ENCODE measurements at regions not wholly inside any gene's neighbourhood (a gene's known extent, or its start where the extent isn't known, plus 50 kb on each side); places are given as distances from the start of the nearest gene placed in this dataset.

DNA sequence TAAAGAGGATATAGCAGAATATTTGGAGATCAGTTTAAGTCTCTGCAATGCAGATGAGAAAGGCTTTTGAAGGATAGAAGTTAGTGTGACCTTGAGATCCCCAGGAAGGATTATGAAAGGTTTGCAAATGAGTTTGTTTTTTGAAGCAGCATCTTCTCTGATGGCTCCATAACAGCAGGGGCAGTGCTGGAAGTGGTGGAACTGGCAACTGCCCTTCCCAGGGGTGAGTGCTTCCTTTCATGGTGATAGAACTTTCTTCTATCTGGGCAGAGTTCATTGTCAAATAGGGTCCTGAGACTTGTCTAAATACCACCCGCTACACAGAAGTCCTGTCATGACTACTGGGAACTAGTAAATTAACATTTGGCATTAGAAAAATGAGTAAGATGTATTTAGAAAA is 314.2 kb upstream of the MCTP2 start:
- Histone ChIP-seq H3K36me3 (no peaks in the 10 kb centered on the region), H3K4me3 (no peak overlapping the region), H3K9me3 (no peaks in the 10 kb centered on the region), H3K4me1 (ENCODE audit: control insufficient read depth in 1 of 2, low read depth in 2 of 2) (no peaks in the 10 kb centered on the region), H3K27me3 (replicated peaks; ENCODE audit: insufficient read depth) (no peaks in the 10 kb centered on the region), H3K27ac (no peak overlapping the region)
- DNase-seq (ENCODE audit: low spot score) (no peak), ATAC-seq (ENCODE audit: insufficient number of reproducible peaks, low FRiP score, low read depth) (no peak)
- TF ChIP-seq, protein P1, sequence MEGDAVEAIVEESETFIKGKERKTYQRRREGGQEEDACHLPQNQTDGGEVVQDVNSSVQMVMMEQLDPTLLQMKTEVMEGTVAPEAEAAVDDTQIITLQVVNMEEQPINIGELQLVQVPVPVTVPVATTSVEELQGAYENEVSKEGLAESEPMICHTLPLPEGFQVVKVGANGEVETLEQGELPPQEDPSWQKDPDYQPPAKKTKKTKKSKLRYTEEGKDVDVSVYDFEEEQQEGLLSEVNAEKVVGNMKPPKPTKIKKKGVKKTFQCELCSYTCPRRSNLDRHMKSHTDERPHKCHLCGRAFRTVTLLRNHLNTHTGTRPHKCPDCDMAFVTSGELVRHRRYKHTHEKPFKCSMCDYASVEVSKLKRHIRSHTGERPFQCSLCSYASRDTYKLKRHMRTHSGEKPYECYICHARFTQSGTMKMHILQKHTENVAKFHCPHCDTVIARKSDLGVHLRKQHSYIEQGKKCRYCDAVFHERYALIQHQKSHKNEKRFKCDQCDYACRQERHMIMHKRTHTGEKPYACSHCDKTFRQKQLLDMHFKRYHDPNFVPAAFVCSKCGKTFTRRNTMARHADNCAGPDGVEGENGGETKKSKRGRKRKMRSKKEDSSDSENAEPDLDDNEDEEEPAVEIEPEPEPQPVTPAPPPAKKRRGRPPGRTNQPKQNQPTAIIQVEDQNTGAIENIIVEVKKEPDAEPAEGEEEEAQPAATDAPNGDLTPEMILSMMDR (IDR thresholded peaks at IDR 0.05): no peak

DNA sequence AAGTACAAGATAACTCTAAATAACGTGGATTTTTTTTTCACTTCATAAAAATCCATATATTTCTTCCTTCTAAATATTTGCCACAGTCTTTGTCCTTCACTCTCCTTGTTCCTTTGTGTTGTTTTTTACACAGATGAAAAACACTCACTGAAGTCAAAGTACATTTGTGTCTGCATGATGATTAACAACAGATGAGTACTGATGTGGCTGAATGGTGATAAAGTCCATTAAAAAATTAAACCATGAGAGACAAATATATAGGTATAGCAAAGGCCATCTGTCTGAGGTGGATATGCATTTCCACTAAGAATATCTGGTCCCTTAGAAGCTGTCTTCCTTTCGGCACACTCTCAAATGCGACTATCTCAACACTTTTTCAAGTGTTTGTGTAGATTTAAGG is 317.5 kb upstream of the MCTP2 start:
- DNase-seq (ENCODE audit: low spot score): no peak
- Histone ChIP-seq H3K27me3 (replicated peaks; ENCODE audit: insufficient read depth) (no peaks in the 10 kb centered on the region), H3K4me1 (ENCODE audit: control insufficient read depth in 1 of 2, low read depth in 2 of 2) (no peaks in the 10 kb centered on the region), H3K36me3 (no peaks in the 10 kb centered on the region), H3K9me3 (no peaks in the 10 kb centered on the region), H3K4me3 (no peak overlapping the region), H3K27ac (no peak overlapping the region)
- TF ChIP-seq, protein P1 (IDR thresholded peaks at IDR 0.05): no peak
- ATAC-seq (ENCODE audit: insufficient number of reproducible peaks, low FRiP score, low read depth): no peak

DNA sequence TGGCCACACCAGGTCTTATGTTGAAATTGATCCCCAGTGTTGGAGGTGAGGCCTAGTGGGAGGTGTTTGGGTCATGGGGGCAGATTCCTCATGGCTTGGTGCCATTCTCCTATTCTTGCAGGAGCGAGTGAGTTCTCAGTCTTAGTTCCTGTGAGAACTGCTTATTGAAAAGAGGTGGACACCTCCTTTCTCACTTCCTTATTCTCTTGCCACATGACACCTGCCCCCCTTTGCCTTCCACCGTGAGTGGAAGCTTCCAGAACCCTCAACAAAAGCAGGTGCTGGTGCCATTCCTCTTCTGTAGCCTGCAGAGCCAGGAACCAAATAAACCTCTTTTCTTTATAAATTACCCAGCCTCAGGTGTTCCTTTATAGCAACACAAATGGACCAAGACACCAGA is 318.1 kb upstream of the MCTP2 start:
- Histone ChIP-seq H3K4me1 (ENCODE audit: control insufficient read depth in 1 of 2, low read depth in 2 of 2) (no peaks in the 10 kb centered on the region), H3K27ac (no peak overlapping the region), H3K27me3 (replicated peaks; ENCODE audit: insufficient read depth) (no peaks in the 10 kb centered on the region), H3K36me3 (no peaks in the 10 kb centered on the region), H3K9me3 (no peaks in the 10 kb centered on the region), H3K4me3 (no peak overlapping the region)
- ATAC-seq (ENCODE audit: insufficient number of reproducible peaks, low FRiP score, low read depth) (no peak), DNase-seq (ENCODE audit: low spot score) (no peak)
- TF ChIP-seq, protein P1 (IDR thresholded peaks at IDR 0.05): no peak

DNA sequence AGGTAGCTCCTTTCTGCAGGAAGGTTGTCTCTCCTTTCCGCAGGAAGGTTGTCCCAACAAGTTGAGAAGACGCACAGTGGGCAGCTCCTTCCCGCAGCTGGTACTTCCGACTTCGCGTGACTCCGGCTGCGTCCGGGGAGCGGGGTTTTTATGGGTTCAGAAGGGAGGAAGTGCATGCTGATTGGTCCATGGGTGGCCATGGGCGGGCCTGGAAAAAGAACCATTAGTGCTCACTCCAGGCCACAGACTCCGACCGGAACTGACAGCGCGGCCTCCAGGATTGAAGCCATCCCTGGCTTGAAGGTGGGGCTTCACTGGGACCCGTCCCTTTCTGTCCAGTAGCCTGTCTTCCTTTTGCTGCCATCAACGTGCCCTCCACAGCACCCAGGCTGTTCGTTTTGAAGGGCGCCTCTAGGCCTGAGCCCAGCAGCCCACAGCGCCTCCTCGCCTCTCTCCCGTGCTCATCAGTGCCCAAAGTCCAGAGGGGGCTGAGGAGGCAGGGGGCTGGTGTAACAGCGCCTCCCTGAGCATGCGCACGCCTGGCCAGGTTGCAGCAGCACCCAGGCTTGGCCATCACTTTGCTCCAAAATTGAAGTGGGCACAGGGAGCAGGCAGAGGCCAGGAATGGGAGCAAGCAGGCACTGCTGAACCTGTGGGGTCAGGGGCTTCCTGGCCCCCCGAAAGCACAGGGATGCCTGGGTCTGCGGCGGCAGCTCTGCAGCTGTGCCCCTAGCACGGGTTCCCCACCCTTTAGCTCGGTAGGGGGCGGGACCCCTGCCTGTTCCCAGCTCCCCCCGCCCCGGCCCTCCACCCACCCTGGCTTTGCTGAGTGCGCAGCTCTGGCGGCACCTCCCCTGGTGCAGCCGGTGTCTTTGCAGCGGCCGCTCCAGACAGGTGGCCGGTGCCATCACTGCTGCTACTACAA is 330.6 kb upstream of the MCTP2 start:
- Histone ChIP-seq H3K9me3 (no peaks in the 10 kb centered on the region), H3K27me3 (replicated peaks; ENCODE audit: insufficient read depth) (no peaks in the 10 kb centered on the region), H3K4me1 (ENCODE audit: control insufficient read depth in 1 of 2, low read depth in 2 of 2) (no peaks in the 10 kb centered on the region), H3K4me3 (no peak overlapping the region), H3K27ac (no peak overlapping the region), H3K36me3 (no peaks in the 10 kb centered on the region)
- DNase-seq (ENCODE audit: low spot score): no peak
- no peak for ATAC-seq (ENCODE audit: insufficient number of reproducible peaks, low FRiP score, low read depth)
- TF ChIP-seq, protein P1 (IDR thresholded peaks at IDR 0.05): no peak

DNA sequence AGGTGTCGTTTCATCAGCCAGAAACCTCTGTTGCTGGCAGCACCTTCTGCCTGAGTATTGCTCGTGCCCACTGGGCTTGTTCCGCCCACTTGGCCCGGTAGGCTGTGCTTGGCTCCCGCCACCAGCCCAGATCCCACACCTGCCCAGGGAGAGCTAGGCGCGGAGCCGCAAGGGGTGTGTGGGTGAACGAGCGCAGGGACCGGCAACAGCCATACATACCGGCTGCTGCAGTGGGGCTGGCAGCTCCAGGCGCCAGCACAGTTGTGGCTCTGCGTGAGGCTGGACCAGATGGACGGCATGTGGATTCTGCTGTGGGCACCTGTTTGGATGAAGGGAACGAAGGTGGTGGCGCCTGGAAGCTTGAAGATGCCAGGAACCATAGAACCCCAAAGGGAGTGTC is 331.5 kb upstream of the MCTP2 start:
- TF ChIP-seq, protein P1 (IDR thresholded peaks at IDR 0.05): no peak
- DNase-seq (ENCODE audit: low spot score): no peak
- H3K4me3 ChIP-seq: no peak overlapping the region
- H3K9me3 ChIP-seq: no peaks in the 10 kb centered on the region
- no peak overlapping the region for H3K27ac ChIP-seq
- no peaks in the 10 kb centered on the region for H3K36me3 ChIP-seq
- no peaks in the 10 kb centered on the region for H3K4me1 ChIP-seq (ENCODE audit: control insufficient read depth in 1 of 2, low read depth in 2 of 2)
- H3K27me3 ChIP-seq (replicated peaks; ENCODE audit: insufficient read depth): no peaks in the 10 kb centered on the region
- ATAC-seq (ENCODE audit: insufficient number of reproducible peaks, low FRiP score, low read depth): no peak
